Mesendoderm (in vitro differentiated cells): ENCODE measurements at regions not wholly inside any gene's neighbourhood (a gene's known extent, or its start where the extent isn't known, plus 50 kb on each side); places are given as distances from the start of the nearest gene placed in this dataset.

Experiments used
- DNase-seq: peaks from one replicate; pipeline ENCODE4 v3.0.0; 2013
- H2AK5ac ChIP-seq: 2 replicates; pipeline ENCODE4 v1.6.1; 2013; ENCODE audit warnings: low read length, inconsistent platforms
- H2BK120ac ChIP-seq: 2 replicates; pipeline ENCODE4 v1.6.1; 2013; ENCODE audit warnings: low read depth, mild to moderate bottlenecking, low read length, moderate library complexity, mixed read lengths
- H2BK15ac ChIP-seq: replicated peaks from 2 replicates; pipeline ENCODE4 v1.6.1; 2013; ENCODE audit warnings: low read depth, mild to moderate bottlenecking, moderate library complexity
- H2BK5ac ChIP-seq: 2 replicates; pipeline ENCODE4 v1.6.1; 2013; ENCODE audit warnings: low read length, inconsistent platforms
- H3K18ac ChIP-seq: 2 replicates; pipeline ENCODE4 v1.6.1; 2013; ENCODE audit warnings: mild to moderate bottlenecking, low read length, mixed read lengths
- H3K23ac ChIP-seq: one replicate; pipeline ENCODE4 v1.6.1; 2013; ENCODE audit warnings: low read length
- H3K27ac ChIP-seq: 2 replicates; pipeline ENCODE4 v1.5.1; 2013; ENCODE audit warnings: low read depth, mild to moderate bottlenecking, inconsistent platforms, low read length, moderate library complexity
- H3K27me3 ChIP-seq: 2 replicates; pipeline ENCODE4 v1.6.1; 2013; ENCODE audit warnings: low read length, control low read depth, mild to moderate bottlenecking, inconsistent platforms; ENCODE audit not compliant: insufficient read depth, poor library complexity
- H3K36me3 ChIP-seq: 2 replicates; pipeline ENCODE4 v1.6.1; 2013; ENCODE audit warnings: low read length, inconsistent platforms; ENCODE audit not compliant: control insufficient read depth, insufficient read depth
- H3K4ac ChIP-seq: one replicate; pipeline ENCODE4 v1.6.1; 2013; ENCODE audit warnings: low read depth, mild to moderate bottlenecking, low read length, moderate library complexity
- H3K4me1 ChIP-seq: 2 replicates; pipeline ENCODE4 v1.6.1; 2013; ENCODE audit warnings: low read depth, low read length, inconsistent platforms; ENCODE audit not compliant: control insufficient read depth
- H3K4me2 ChIP-seq: 2 replicates; pipeline ENCODE4 v1.6.1; 2013; ENCODE audit warnings: low read length
- H3K4me3 ChIP-seq: 2 replicates; pipeline ENCODE4 v1.5.1; 2013; ENCODE audit warnings: mild to moderate bottlenecking, low read length
- H3K56ac ChIP-seq: one replicate; pipeline ENCODE4 v1.6.1; 2013; ENCODE audit warnings: low read length
- H3K79me1 ChIP-seq: 2 replicates; pipeline ENCODE4 v1.6.1; 2013; ENCODE audit warnings: low read length, inconsistent platforms
- H3K79me2 ChIP-seq: 2 replicates; pipeline ENCODE4 v1.6.1; 2013; ENCODE audit warnings: mild to moderate bottlenecking, low read length; ENCODE audit not compliant: control insufficient read depth, insufficient read depth
- H3K9ac ChIP-seq: 2 replicates; pipeline ENCODE4 v1.6.1; 2013; ENCODE audit warnings: low read length, inconsistent platforms
- H4K5ac ChIP-seq: one replicate; pipeline ENCODE4 v1.6.1; 2013; ENCODE audit warnings: low read length
- H4K8ac ChIP-seq: one replicate; pipeline ENCODE4 v1.6.1; 2013; ENCODE audit warnings: low read depth, mild to moderate bottlenecking, control low read depth, low read length, moderate library complexity
- WGBS: extraction: QIAGEN DNeasy Blood & Tissue Kit; methylation state at CpG from one replicate; pipeline ENCODE4 v1.1.7; 2013; ENCODE audit warnings: low lambda C conversion rate, missing lambda C conversion rate; ENCODE audit not compliant: insufficient coverage; ENCODE audit errors: extremely low coverage; 5-methylcytosine and 5-hydroxymethylcytosine counted together

GRCh38 chr13:59259165-59260000, 904.3 kb downstream of the DIAPH3 start:
- no peaks in the 10 kb centered on the region for H3K79me2 ChIP-seq
- H4K5ac ChIP-seq = no peak overlapping the region
- no peak overlapping the region for H3K56ac ChIP-seq
- no peak overlapping the region for H2AK5ac ChIP-seq
- H3K27ac ChIP-seq = no peak overlapping the region
- no CpG with 5 or more reads among the region's 9 CpGs for whole genome bisulfite sequencing
- H3K27me3 ChIP-seq = no peaks in the 10 kb centered on the region
- no peak overlapping the region for H3K18ac ChIP-seq
- no peak overlapping the region for H2BK5ac ChIP-seq
- no peak overlapping the region for H2BK15ac ChIP-seq
- H3K4ac ChIP-seq = no peak overlapping the region
- DNase-seq = peak; percentile 51
- no peak overlapping the region for H3K23ac ChIP-seq
- no peak overlapping the region for H3K9ac ChIP-seq
- peaks cover 7% of the 10 kb centered on the region for H3K4me1 ChIP-seq
- no peak overlapping the region for H3K4me2 ChIP-seq
- H4K8ac ChIP-seq = no peak overlapping the region
- no peak overlapping the region for H2BK120ac ChIP-seq
- no peak overlapping the region for H3K4me3 ChIP-seq
- H3K36me3 ChIP-seq = no peaks in the 10 kb centered on the region
- no peaks in the 10 kb centered on the region for H3K79me1 ChIP-seq

- H3K9ac ChIP-seq = no peak overlapping the region
- H2BK15ac ChIP-seq = no peak overlapping the region
- no peaks in the 10 kb centered on the region for H3K79me2 ChIP-seq
- H3K23ac ChIP-seq = no peak overlapping the region
- no peak overlapping the region for H2BK120ac ChIP-seq
- H3K4ac ChIP-seq = no peak overlapping the region
- no CpG with 5 or more reads among the region's 4 CpGs for WGBS
- no peak overlapping the region for H4K5ac ChIP-seq
- no peak overlapping the region for H2AK5ac ChIP-seq
- peak; percentile 80 for DNase-seq
- no peak overlapping the region for H2BK5ac ChIP-seq
- H4K8ac ChIP-seq = no peak overlapping the region
- H3K56ac ChIP-seq = no peak overlapping the region
- no peaks in the 10 kb centered on the region for H3K36me3 ChIP-seq
- H3K18ac ChIP-seq = peak overlapping the region; percentile 28
- no peak overlapping the region for H3K4me3 ChIP-seq
- no peak overlapping the region for H3K27ac ChIP-seq
- H3K4me1 ChIP-seq = peaks cover 7% of the 10 kb centered on the region
- no peaks in the 10 kb centered on the region for H3K27me3 ChIP-seq
- H3K4me2 ChIP-seq = no peak overlapping the region
- H3K79me1 ChIP-seq = no peaks in the 10 kb centered on the region
Measured at GRCh38 chr13:59261928-59262488, 901.7 kb downstream of the DIAPH3 start.

- Histone ChIP-seq H2BK15ac (no peak overlapping the region), H3K56ac (no peak overlapping the region), H3K27me3 (no peaks in the 10 kb centered on the region), H3K9ac (no peak overlapping the region), H3K36me3 (no peaks in the 10 kb centered on the region), H3K27ac (no peak overlapping the region), H3K79me1 (no peaks in the 10 kb centered on the region), H3K23ac (no peak overlapping the region), H3K4me1 (peaks cover 7% of the 10 kb centered on the region), H2AK5ac (no peak overlapping the region), H3K4ac (no peak overlapping the region), H3K4me3 (no peak overlapping the region), H2BK5ac (no peak overlapping the region), H3K4me2 (no peak overlapping the region), H2BK120ac (no peak overlapping the region), H3K79me2 (no peaks in the 10 kb centered on the region), H4K8ac (no peak overlapping the region), H4K5ac (no peak overlapping the region), H3K18ac (no peak overlapping the region)
- no peak for DNase-seq
Measured at GRCh38 chr13:59263531-59263930, 900.2 kb downstream of the DIAPH3 start.

GRCh38 chr13:59266478-59267063, 897.2 kb downstream of the DIAPH3 start:
- no peak overlapping the region for H3K4ac ChIP-seq
- DNase-seq = no peak
- no peak overlapping the region for H2BK5ac ChIP-seq
- H3K36me3 ChIP-seq = no peaks in the 10 kb centered on the region
- no peak overlapping the region for H3K4me2 ChIP-seq
- no peak overlapping the region for H2AK5ac ChIP-seq
- H3K27ac ChIP-seq = no peak overlapping the region
- no peak overlapping the region for H3K18ac ChIP-seq
- no peak overlapping the region for H3K4me3 ChIP-seq
- no peak overlapping the region for H3K9ac ChIP-seq
- H3K79me2 ChIP-seq = no peaks in the 10 kb centered on the region
- H3K79me1 ChIP-seq = no peaks in the 10 kb centered on the region
- H4K8ac ChIP-seq = no peak overlapping the region
- no peak overlapping the region for H3K56ac ChIP-seq
- H4K5ac ChIP-seq = no peak overlapping the region
- H2BK15ac ChIP-seq = no peak overlapping the region
- no peaks in the 10 kb centered on the region for H3K27me3 ChIP-seq
- H3K23ac ChIP-seq = no peak overlapping the region
- no CpG with 5 or more reads among the region's 2 CpGs for WGBS
- H3K4me1 ChIP-seq = no peaks in the 10 kb centered on the region
- H2BK120ac ChIP-seq = no peak overlapping the region

- H2AK5ac ChIP-seq = no peak overlapping the region
- H3K4me2 ChIP-seq = no peak overlapping the region
- no peak overlapping the region for H2BK15ac ChIP-seq
- H3K23ac ChIP-seq = no peak overlapping the region
- no peak overlapping the region for H4K8ac ChIP-seq
- peak; percentile 30 for DNase-seq
- H3K79me2 ChIP-seq = no peaks in the 10 kb centered on the region
- no peak overlapping the region for H3K9ac ChIP-seq
- no peak overlapping the region for H2BK120ac ChIP-seq
- H4K5ac ChIP-seq = no peak overlapping the region
- H3K27ac ChIP-seq = no peak overlapping the region
- no peak overlapping the region for H3K56ac ChIP-seq
- no peak overlapping the region for H2BK5ac ChIP-seq
- H3K18ac ChIP-seq = no peak overlapping the region
- H3K36me3 ChIP-seq = no peaks in the 10 kb centered on the region
- H3K4ac ChIP-seq = no peak overlapping the region
- no peak overlapping the region for H3K4me3 ChIP-seq
- H3K4me1 ChIP-seq = no peaks in the 10 kb centered on the region
- no peaks in the 10 kb centered on the region for H3K79me1 ChIP-seq
- WGBS = no CpG with 5 or more reads among the region's 2 CpGs
- no peaks in the 10 kb centered on the region for H3K27me3 ChIP-seq
Measured at GRCh38 chr13:59269476-59269875, 894.3 kb downstream of the DIAPH3 start.
